PC-9 (cell line): ENCODE measurements at regions not wholly inside any gene's neighbourhood (a gene's known extent, or its start where the extent isn't known, plus 50 kb on each side); places are given as distances from the start of the nearest gene placed in this dataset.

Source experiments
- BruUV-seq: library from RNA; stranded (reverse); fragments of 400-500 nt; replicated peaks from 2 replicates; lab custom pipeline; 2021; lab: Mats Ljungman, UMichigan
- CTCF ChIA-PET: fragments of 300-600 bp; sonication (Branson Sonifier 250); formaldehyde crosslinking; loops from one replicate; lab custom pipeline; 2022; ENCODE audit warnings: antibody characterized with exemption; lab: Charles Lee
- POLR2A ChIA-PET: fragments of 300-600 bp; sonication (Branson Sonifier 250); formaldehyde crosslinking; loops from one replicate; lab custom pipeline; 2022; ENCODE audit warnings: antibody characterized with exemption; ENCODE audit not compliant: unreplicated experiment; lab: Charles Lee
- DNase-seq, 2 experiments: peaks; one replicate each; pipeline versions ENCODE4 v3.0.0 to v3.0.0-alpha.2; 2015 to 2022; ENCODE audit warnings: mixed read lengths in 1 of 2
- H2AFZ ChIP-seq: fragments of 200-600 bp; sonication (generic); 2 replicates; pipeline ENCODE4 v1.8.1; 2017; ENCODE audit warnings: antibody characterized with exemption
- H3F3A ChIP-seq: fragments of 200-600 bp; sonication (generic); 2 replicates; pipeline ENCODE4 v1.8.1; 2017; ENCODE audit warnings: antibody characterized with exemption, mild to moderate bottlenecking, low read depth; ENCODE audit not compliant: insufficient read depth
- H3K27ac ChIP-seq: fragments of 200-600 bp; sonication (generic); 2 replicates; pipeline ENCODE4 v1.6.1; 2016; ENCODE audit warnings: mixed run types
- H3K27me3 ChIP-seq: fragments of 200-600 bp; sonication (generic); 2 replicates; pipeline ENCODE4 v1.6.1; 2016; ENCODE audit warnings: low read depth, mixed run types; ENCODE audit not compliant: insufficient read depth
- H3K36me3 ChIP-seq: fragments of 200-600 bp; sonication (generic); 2 replicates; pipeline ENCODE4 v1.6.1; 2016; ENCODE audit warnings: low read depth, mixed run types
- H3K4me1 ChIP-seq: fragments of 200-600 bp; sonication (generic); replicated peaks from 2 replicates; pipeline ENCODE4 v1.6.1; 2016; ENCODE audit warnings: mixed run types; ENCODE audit not compliant: insufficient read depth
- H3K4me2 ChIP-seq: fragments of 200-600 bp; sonication (generic); 2 replicates; pipeline ENCODE4 v1.6.1; 2017; ENCODE audit warnings: mixed run types
- H3K4me3 ChIP-seq: fragments of 200-600 bp; sonication (generic); 2 replicates; pipeline ENCODE4 v1.6.1; 2016; ENCODE audit warnings: mixed run types
- H3K79me2 ChIP-seq: fragments of 200-600 bp; sonication (generic); 2 replicates; pipeline ENCODE4 v1.6.1; 2017; ENCODE audit warnings: low read depth, mixed run types
- H3K9me2 ChIP-seq: fragments of 200-600 bp; sonication (generic); 2 replicates; pipeline ENCODE4 v1.8.1; 2017; ENCODE audit warnings: mild to moderate bottlenecking; ENCODE audit not compliant: insufficient read depth
- H3K9me3 ChIP-seq: fragments of 200-600 bp; sonication (generic); 2 replicates; pipeline ENCODE4 v1.8.1; 2016; ENCODE audit warnings: low read depth; ENCODE audit not compliant: insufficient read depth
- H4K20me1 ChIP-seq: fragments of 200-600 bp; sonication (generic); 2 replicates; pipeline ENCODE4 v1.8.1; 2017; ENCODE audit not compliant: insufficient read depth
- EZH2 ChIP-seq: fragments of 200-600 bp; sonication (generic); IDR thresholded peaks from 2 replicates; pipeline ENCODE4 v1.8.0; 2017; ENCODE audit warnings: antibody characterized with exemption, low read depth
- intact Hi-C: fragments of 100-400 bp; cut with micrococcal nuclease; formaldehyde crosslinking; loops from one replicate; pipeline ENCODE4 v1.10.0; 2022; ENCODE audit not compliant: unreplicated experiment
- TF ChIP-seq, protein P1 (sequence below): fragments of 200-600 bp; sonication (generic); conservative IDR thresholded peaks from 2 replicates; pipeline ENCODE4 v1.6.1; 2017; ENCODE audit warnings: mixed run types, antibody characterized with exemption, mild to moderate bottlenecking, moderate library complexity

- no peaks in the 10 kb centered on the region for H3K9me2 ChIP-seq
- no peak overlapping the region for H3K4me3 ChIP-seq
- DNase-seq, result no peak
- no peak overlapping the region for H3K27ac ChIP-seq
- TF ChIP-seq EZH2, result no peak
- TF ChIP-seq, protein P1, sequence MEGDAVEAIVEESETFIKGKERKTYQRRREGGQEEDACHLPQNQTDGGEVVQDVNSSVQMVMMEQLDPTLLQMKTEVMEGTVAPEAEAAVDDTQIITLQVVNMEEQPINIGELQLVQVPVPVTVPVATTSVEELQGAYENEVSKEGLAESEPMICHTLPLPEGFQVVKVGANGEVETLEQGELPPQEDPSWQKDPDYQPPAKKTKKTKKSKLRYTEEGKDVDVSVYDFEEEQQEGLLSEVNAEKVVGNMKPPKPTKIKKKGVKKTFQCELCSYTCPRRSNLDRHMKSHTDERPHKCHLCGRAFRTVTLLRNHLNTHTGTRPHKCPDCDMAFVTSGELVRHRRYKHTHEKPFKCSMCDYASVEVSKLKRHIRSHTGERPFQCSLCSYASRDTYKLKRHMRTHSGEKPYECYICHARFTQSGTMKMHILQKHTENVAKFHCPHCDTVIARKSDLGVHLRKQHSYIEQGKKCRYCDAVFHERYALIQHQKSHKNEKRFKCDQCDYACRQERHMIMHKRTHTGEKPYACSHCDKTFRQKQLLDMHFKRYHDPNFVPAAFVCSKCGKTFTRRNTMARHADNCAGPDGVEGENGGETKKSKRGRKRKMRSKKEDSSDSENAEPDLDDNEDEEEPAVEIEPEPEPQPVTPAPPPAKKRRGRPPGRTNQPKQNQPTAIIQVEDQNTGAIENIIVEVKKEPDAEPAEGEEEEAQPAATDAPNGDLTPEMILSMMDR, result no peak
- no peak overlapping the region for H2AFZ ChIP-seq
- no peaks in the 10 kb centered on the region for H3K36me3 ChIP-seq
- no peaks in the 10 kb centered on the region for H3F3A ChIP-seq
- CTCF ChIA-PET, result no interaction called here
- no peaks in the 10 kb centered on the region for H3K9me3 ChIP-seq
- H4K20me1 ChIP-seq, result no peaks in the 10 kb centered on the region
- intact Hi-C loops, result no loop called here
- POLR2A ChIA-PET, result no interaction called here
- no peaks in the 10 kb centered on the region for H3K79me2 ChIP-seq
- no TSS peak for BruUV-seq
- no peaks in the 10 kb centered on the region for H3K27me3 ChIP-seq
- H3K4me2 ChIP-seq, result no peak overlapping the region
- H3K4me1 ChIP-seq, result no peaks in the 10 kb centered on the region
Observed at GRCh38 chr14:65802196-65802595, 389.7 kb downstream of the FUT8 start.

DNA sequence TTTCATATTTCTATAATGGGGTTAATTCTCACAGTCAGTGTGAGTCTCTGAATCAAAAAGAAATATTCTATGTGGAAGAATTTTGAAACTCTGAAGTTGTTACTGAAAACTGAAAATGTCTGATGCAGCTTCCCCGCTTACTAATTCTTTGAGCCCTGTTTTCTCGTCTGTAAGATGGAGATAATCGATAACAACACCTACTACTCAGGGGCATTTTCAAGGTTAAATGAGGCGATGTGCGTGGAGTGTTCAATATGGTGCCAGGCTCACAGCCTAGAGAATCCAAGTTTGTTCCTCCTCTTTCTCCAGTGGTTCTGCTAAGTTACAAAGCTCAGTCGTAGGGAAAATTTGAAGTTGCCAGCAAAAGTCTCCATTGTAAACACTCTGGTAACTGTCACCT lies 391.4 kb downstream of the FUT8 start:
- Histone ChIP-seq H3K79me2 (no peaks in the 10 kb centered on the region), H2AFZ (no peak overlapping the region), H4K20me1 (no peaks in the 10 kb centered on the region), H3K27me3 (no peaks in the 10 kb centered on the region), H3F3A (no peaks in the 10 kb centered on the region), H3K9me3 (0 out of 2 replicates have a peak, but pooled peaks cover 11% of the 10 kb centered on the region), H3K4me2 (no peak overlapping the region), H3K36me3 (no peaks in the 10 kb centered on the region), H3K9me2 (no peaks in the 10 kb centered on the region), H3K4me3 (no peak overlapping the region), H3K27ac (no peak overlapping the region), H3K4me1 (no peaks in the 10 kb centered on the region)
- TF ChIP-seq EZH2, result no peak
- TF ChIP-seq, protein P1, result no peak
- ChIA-PET POLR2A (no interaction called here), CTCF (no interaction called here)
- no TSS peak for BruUV-seq
- DNase-seq, result no peak
- intact Hi-C loops, result no loop called here

- intact Hi-C loops, result no loop called here
- no peak for DNase-seq
- H4K20me1 ChIP-seq, result no peaks in the 10 kb centered on the region
- H3K27me3 ChIP-seq, result no peaks in the 10 kb centered on the region
- no peaks in the 10 kb centered on the region for H3K9me2 ChIP-seq
- no peak overlapping the region for H2AFZ ChIP-seq
- ChIA-PET CTCF (no interaction called here), POLR2A (no interaction called here)
- no peak for TF ChIP-seq EZH2
- TF ChIP-seq, protein P1, result no peak
- H3K4me2 ChIP-seq, result no peak overlapping the region
- H3F3A ChIP-seq, result no peaks in the 10 kb centered on the region
- H3K27ac ChIP-seq, result no peak overlapping the region
- H3K4me1 ChIP-seq, result no peaks in the 10 kb centered on the region
- BruUV-seq, result no TSS peak
- H3K79me2 ChIP-seq, result no peaks in the 10 kb centered on the region
- H3K36me3 ChIP-seq, result no peaks in the 10 kb centered on the region
- H3K9me3 ChIP-seq, result 0 out of 2 replicates have a peak, but pooled peaks cover 11% of the 10 kb centered on the region
- no peak overlapping the region for H3K4me3 ChIP-seq
Observed at GRCh38 chr14:65804439-65805112, 392.0 kb downstream of the FUT8 start.
